ENCODE measurements at regions not wholly inside any gene's neighbourhood (a gene's known extent, or its start where the extent isn't known, plus 50 kb on each side); places are given as distances from the start of the nearest gene placed in this dataset.

DNA sequence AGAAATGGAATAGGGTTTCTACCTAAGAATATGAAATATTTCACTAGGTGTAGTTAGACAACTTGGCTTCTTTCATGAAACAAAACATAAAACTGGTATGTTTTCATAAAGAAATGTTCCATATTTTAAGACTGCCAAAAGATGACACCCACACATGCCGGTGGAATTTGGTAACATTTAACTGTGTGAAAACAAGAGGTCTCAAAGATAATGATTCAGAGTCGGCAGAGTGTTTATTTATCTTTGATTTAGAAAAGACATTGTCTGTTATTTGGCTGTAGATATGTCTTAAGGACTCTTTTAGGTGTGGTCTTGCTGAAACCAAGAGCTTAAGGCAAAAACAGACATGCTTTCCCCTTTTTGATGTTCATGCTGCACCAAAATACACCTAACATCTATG lies 63.5 kb upstream of the FN1 start:
- Histone ChIP-seq H3K36me3 (ENCODE audit: control insufficient read depth, insufficient read depth, low read length) (no peaks in the 10 kb centered on the region), H3K27me3 (ENCODE audit: control insufficient read depth, insufficient read depth, low read length) (no peaks in the 10 kb centered on the region), H3K9me3 (ENCODE audit: control insufficient read depth, insufficient read depth, low read depth, low read length) (0 out of 2 replicates have a peak, but pooled peaks cover 6% of the 10 kb centered on the region), H3K4me3 (ENCODE audit: low read depth, low read length) (no peak overlapping the region), H3K9ac (ENCODE audit: low read length) (no peak overlapping the region), H3K4me1 (ENCODE audit: control insufficient read depth, insufficient read depth, low read length) (no peaks in the 10 kb centered on the region), H3K27ac (ENCODE audit: low read depth, low read length) (no peak overlapping the region)

- 0 out of 2 replicates have a peak, but pooled peaks cover 6% of the 10 kb centered on the region for H3K9me3 ChIP-seq (ENCODE audit: control insufficient read depth, insufficient read depth, low read depth, low read length)
- no peaks in the 10 kb centered on the region for H3K27me3 ChIP-seq (ENCODE audit: control insufficient read depth, insufficient read depth, low read length)
- no peak overlapping the region for H3K4me3 ChIP-seq (ENCODE audit: low read depth, low read length)
- H3K4me1 ChIP-seq (ENCODE audit: control insufficient read depth, insufficient read depth, low read length) = no peaks in the 10 kb centered on the region
- no peak overlapping the region for H3K9ac ChIP-seq (ENCODE audit: low read length)
- no peaks in the 10 kb centered on the region for H3K36me3 ChIP-seq (ENCODE audit: control insufficient read depth, insufficient read depth, low read length)
- no peak overlapping the region for H3K27ac ChIP-seq (ENCODE audit: low read depth, low read length)
Measured at GRCh38 chr2:215498431-215498830, 62.6 kb upstream of the FN1 start.

- Histone ChIP-seq H3K9ac (ENCODE audit: low read length) (no peak overlapping the region), H3K4me3 (ENCODE audit: low read depth, low read length) (no peak overlapping the region), H3K27me3 (ENCODE audit: control insufficient read depth, insufficient read depth, low read length) (no peaks in the 10 kb centered on the region)
Measured at GRCh38 chr2:215493376-215493775, 57.5 kb upstream of the FN1 start.

DNA sequence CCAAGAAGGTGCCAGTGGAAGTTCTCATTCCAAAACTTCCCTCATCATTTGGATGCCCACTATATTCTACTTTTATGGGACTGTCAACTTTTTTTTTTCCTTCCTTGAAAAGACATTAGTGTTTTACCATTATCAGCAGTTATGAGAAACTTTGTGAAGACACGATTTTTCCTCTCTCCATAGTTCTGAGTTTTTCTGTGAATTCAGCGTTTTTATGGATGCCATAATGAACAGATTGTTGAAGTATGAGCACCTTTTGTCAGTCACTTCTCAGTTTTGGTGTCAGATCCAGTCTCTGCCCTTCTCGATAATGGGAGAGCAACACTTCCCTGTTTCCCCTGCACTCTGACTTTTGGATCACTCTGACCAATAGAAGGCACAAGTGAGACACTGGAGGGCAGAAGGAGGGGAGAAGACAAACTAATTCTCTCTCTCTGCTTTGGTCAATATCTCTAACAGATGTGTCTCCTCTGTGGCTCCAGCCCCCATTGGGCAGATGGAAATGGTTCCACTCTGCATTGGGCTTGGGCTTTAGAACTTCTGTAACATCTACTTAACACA lies 53.5 kb upstream of the FN1 start:
- no peak overlapping the region for H3K4me3 ChIP-seq (ENCODE audit: low read depth, low read length)
- H3K27ac ChIP-seq (ENCODE audit: low read depth, low read length) = no peak overlapping the region
- H3K36me3 ChIP-seq (ENCODE audit: control insufficient read depth, insufficient read depth, low read length) = no peaks in the 10 kb centered on the region
- no peaks in the 10 kb centered on the region for H3K27me3 ChIP-seq (ENCODE audit: control insufficient read depth, insufficient read depth, low read length)
- no peak overlapping the region for H3K9ac ChIP-seq (ENCODE audit: low read length)
- H3K4me1 ChIP-seq (ENCODE audit: control insufficient read depth, insufficient read depth, low read length) = no peaks in the 10 kb centered on the region
- no peaks in the 10 kb centered on the region for H3K9me3 ChIP-seq (ENCODE audit: control insufficient read depth, insufficient read depth, low read depth, low read length)

More at GRCh38 chr2:215493376-215493775, 57.5 kb upstream of the FN1 start:
- no peaks in the 10 kb centered on the region for H3K4me1 ChIP-seq (ENCODE audit: control insufficient read depth, insufficient read depth, low read length)
- 0 out of 2 replicates have a peak, but pooled peaks cover 6% of the 10 kb centered on the region for H3K9me3 ChIP-seq (ENCODE audit: control insufficient read depth, insufficient read depth, low read depth, low read length)
- H3K27ac ChIP-seq (ENCODE audit: low read depth, low read length) = no peak overlapping the region
- H3K36me3 ChIP-seq (ENCODE audit: control insufficient read depth, insufficient read depth, low read length) = no peaks in the 10 kb centered on the region

- Histone ChIP-seq H3K9ac (ENCODE audit: low read length) (no peak overlapping the region), H3K9me3 (ENCODE audit: control insufficient read depth, insufficient read depth, low read depth, low read length) (no peaks in the 10 kb centered on the region), H3K27ac (ENCODE audit: low read depth, low read length) (no peak overlapping the region), H3K4me1 (ENCODE audit: control insufficient read depth, insufficient read depth, low read length) (no peaks in the 10 kb centered on the region), H3K36me3 (ENCODE audit: control insufficient read depth, insufficient read depth, low read length) (no peaks in the 10 kb centered on the region), H3K4me3 (ENCODE audit: low read depth, low read length) (no peak overlapping the region), H3K27me3 (ENCODE audit: control insufficient read depth, insufficient read depth, low read length) (no peaks in the 10 kb centered on the region)
Measured at GRCh38 chr2:215487002-215487372, 51.1 kb upstream of the FN1 start.

GRCh38 chr2:215486291-215487001 lies 50.6 kb upstream of the FN1 start:
- Histone ChIP-seq H3K9me3 (ENCODE audit: control insufficient read depth, insufficient read depth, low read depth, low read length) (no peaks in the 10 kb centered on the region), H3K36me3 (ENCODE audit: control insufficient read depth, insufficient read depth, low read length) (no peaks in the 10 kb centered on the region), H3K4me1 (ENCODE audit: control insufficient read depth, insufficient read depth, low read length) (no peaks in the 10 kb centered on the region), H3K9ac (ENCODE audit: low read length) (no peak overlapping the region), H3K27ac (ENCODE audit: low read depth, low read length) (no peak overlapping the region), H3K4me3 (ENCODE audit: low read depth, low read length) (no peak overlapping the region), H3K27me3 (ENCODE audit: control insufficient read depth, insufficient read depth, low read length) (no peaks in the 10 kb centered on the region)

Data from HUES6 (cell line).